HCT116 (cell line): ENCODE measurements at regions not wholly inside any gene's neighbourhood (a gene's known extent, or its start where the extent isn't known, plus 50 kb on each side); places are given as distances from the start of the nearest gene placed in this dataset.

Source experiments
- ATAC-seq: fragments of 200-7000 bp; cut with Tn5 transposase; 2 replicates; pipeline ENCODE4 v1.9.1; 2020; ENCODE audit warnings: mild to moderate bottlenecking, moderate library complexity
- BruUV-seq: library from RNA; stranded (reverse); fragments of 400-500 nt; replicated peaks from 2 replicates; lab custom pipeline; 2021; lab: Mats Ljungman, UMichigan
- CTCF ChIA-PET: fragments of 300-600 bp; sonication (Branson Sonifier 250); formaldehyde crosslinking; loops from one replicate; lab custom pipeline; 2021; ENCODE audit warnings: antibody characterized with exemption; lab: Charles Lee
- POLR2A ChIA-PET: fragments of 300-600, 350-600 bp; sonication (Branson Sonifier 250); formaldehyde crosslinking; loops from one replicate; lab custom pipeline; 2021; ENCODE audit warnings: antibody characterized with exemption; lab: Charles Lee
- RAD21 ChIA-PET, 2 experiments: fragments of 300-600 bp; sonication (Branson Sonifier 250); formaldehyde crosslinking; loops; one replicate each; lab custom pipeline; 2023; ENCODE audit warnings: low total read pairs in 2 of 2; ENCODE audit not compliant: uncharacterized antibody in 2 of 2, unreplicated experiment in 2 of 2, low non-redundant PET in 1 of 2; lab: Charles Lee
- DNase-seq: peaks from one replicate; pipeline ENCODE4 v3.0.0-alpha.2; 2010; ENCODE audit warnings: low read depth, low spot score
- H2AFZ ChIP-seq: fragments of 200-600 bp; shearing (Covaris generic), sonication (generic); 2 replicates; pipeline ENCODE4 v1.6.1; 2017; ENCODE audit warnings: low read depth, mixed run types, mixed read lengths, antibody characterized with exemption, low read length; ENCODE audit not compliant: poor library complexity, severe bottlenecking
- H3K27ac ChIP-seq: 2 replicates; pipeline ENCODE4 v1.5.1; 2012; ENCODE audit warnings: low read depth, low read length
- H3K27me3 ChIP-seq: fragments of 200-600 bp; sonication (generic); 2 replicates; pipeline ENCODE4 v1.6.1; 2016; ENCODE audit warnings: mixed run types, low read length, mixed read lengths; ENCODE audit not compliant: insufficient read depth
- H3K36me3 ChIP-seq, 2 experiments: fragments of 200-500 bp in 1 of 2; fragments of 200-600 bp in 1 of 2; sonication (Bioruptor generic) in 1 of 2; sonication (generic) in 1 of 2; 2 replicates each; pipeline versions ENCODE4 v1.5.1 to v1.6.1; 2014 to 2016; ENCODE audit warnings: low read length in 2 of 2, inconsistent platforms in 1 of 2, mixed read lengths in 1 of 2, mixed run types in 1 of 2; ENCODE audit not compliant: insufficient read depth in 2 of 2, control insufficient read depth in 1 of 2
- H3K4me1 ChIP-seq, 2 experiments: fragments of 200-600 bp in 1 of 2; sonication (generic) in 1 of 2; 2 replicates each; pipeline versions ENCODE4 v1.5.1 to v1.6.1; 2012 to 2017; ENCODE audit warnings: low read length in 2 of 2, inconsistent platforms in 1 of 2, mild to moderate bottlenecking in 1 of 2, mixed read lengths in 1 of 2, mixed run types in 1 of 2, moderate library complexity in 1 of 2; ENCODE audit not compliant: insufficient read depth in 2 of 2, control insufficient read depth in 1 of 2
- H3K4me2 ChIP-seq: fragments of 200-600 bp; sonication (generic); 2 replicates; pipeline ENCODE4 v1.6.1; 2017; ENCODE audit warnings: mixed run types, low read length, mixed read lengths
- H3K4me3 ChIP-seq, 2 experiments: fragments of 200-600 bp in 1 of 2; sonication (generic) in 1 of 2; replicated peaks in 1 of 2; 2 replicates each; pipeline ENCODE4 v1.5.1; 2011 to 2016; ENCODE audit warnings: low read length in 2 of 2, control low read depth in 1 of 2, low read depth in 1 of 2, mild to moderate bottlenecking in 1 of 2, mixed read lengths in 1 of 2, mixed run types in 1 of 2
- H3K79me2 ChIP-seq: fragments of 200-600 bp; sonication (generic); 2 replicates; pipeline ENCODE4 v1.6.1; 2017; ENCODE audit warnings: mild to moderate bottlenecking, mixed run types, low read length, moderate library complexity, mixed read lengths; ENCODE audit not compliant: insufficient read depth
- H3K9ac ChIP-seq: fragments of 200-600 bp; sonication (generic); 2 replicates; pipeline ENCODE4 v1.6.1; 2016; ENCODE audit warnings: low read length, mixed read lengths
- H3K9me2 ChIP-seq: fragments of 200-600 bp; sonication (generic), shearing (Covaris generic); 2 replicates; pipeline ENCODE4 v1.6.1; 2017; ENCODE audit warnings: mixed run types, mild to moderate bottlenecking, moderate library complexity; ENCODE audit not compliant: insufficient read depth
- H3K9me3 ChIP-seq, 2 experiments: fragments of 200-500 bp in 1 of 2; fragments of 200-600 bp in 1 of 2; sonication (Bioruptor generic) in 1 of 2; sonication (generic) in 1 of 2; 2 replicates each; pipeline ENCODE4 v1.6.1; 2014 to 2017; ENCODE audit warnings: low read length in 2 of 2, mixed read lengths in 2 of 2, inconsistent platforms in 1 of 2, low read depth in 1 of 2, mild to moderate bottlenecking in 1 of 2, mixed run types in 1 of 2, moderate library complexity in 1 of 2; ENCODE audit not compliant: control insufficient read depth in 1 of 2, insufficient read depth in 1 of 2
- H4K20me1 ChIP-seq: fragments of 200-600 bp; sonication (generic), shearing (Covaris generic); 2 replicates; pipeline ENCODE4 v1.6.1; 2017; ENCODE audit warnings: mixed run types, mild to moderate bottlenecking, moderate library complexity; ENCODE audit not compliant: insufficient read depth
- ATF3 ChIP-seq: IDR thresholded peaks from 2 replicates; pipeline ENCODE4 v1.6.1; 2012
- CTCF ChIP-seq, 3 experiments: fragments of 200-600 bp in 1 of 3; sonication (generic) in 1 of 3; IDR thresholded peaks in 2 of 3; conservative IDR thresholded peaks in 1 of 3; 2 replicates each; pipeline ENCODE4 v1.5.1; 2012 to 2017; ENCODE audit warnings: low read depth in 2 of 3, low read length in 2 of 3, antibody characterized with exemption in 1 of 3, borderline replicate concordance in 1 of 3, control low read depth in 1 of 3, mild to moderate bottlenecking in 1 of 3, mixed read lengths in 1 of 3, mixed run types in 1 of 3, moderate library complexity in 1 of 3; ENCODE audit not compliant: insufficient read depth in 1 of 3
- EGR1 ChIP-seq: IDR thresholded peaks from 2 replicates; pipeline ENCODE4 v1.6.1; 2012; ENCODE audit warnings: low read depth
- ELF1 ChIP-seq: IDR thresholded peaks from 2 replicates; pipeline ENCODE4 v1.6.1; 2012; ENCODE audit warnings: low read depth, borderline replicate concordance
- EZH2phosphoT487 ChIP-seq: fragments of 200-600 bp; IDR thresholded peaks from 2 replicates; pipeline ENCODE4 v1.6.1; 2018; ENCODE audit warnings: antibody characterized with exemption, borderline replicate concordance
- FOSL1 ChIP-seq: IDR thresholded peaks from 2 replicates; pipeline ENCODE4 v1.6.1; 2012; ENCODE audit warnings: low read depth
- MAX ChIP-seq: IDR thresholded peaks from 2 replicates; pipeline ENCODE4 v1.6.1; 2012
- POLR2A ChIP-seq: IDR thresholded peaks from 2 replicates; pipeline ENCODE4 v1.7.0; 2011; ENCODE audit warnings: borderline replicate concordance; ENCODE audit not compliant: insufficient read depth, insufficient read length; ENCODE audit errors: extremely low read depth
- POLR2AphosphoS5 ChIP-seq: IDR thresholded peaks from 2 replicates; pipeline ENCODE4 v1.6.1; 2011; ENCODE audit warnings: mild to moderate bottlenecking, low read depth, low read length, moderate library complexity
- RAD21 ChIP-seq: IDR thresholded peaks from 2 replicates; pipeline ENCODE4 v1.6.1; 2012; ENCODE audit warnings: low read depth, mild to moderate bottlenecking
- REST ChIP-seq: IDR thresholded peaks from 2 replicates; pipeline ENCODE4 v1.6.1; 2012; ENCODE audit warnings: low read depth
- SIN3A ChIP-seq: IDR thresholded peaks from 2 replicates; pipeline ENCODE4 v1.6.1; 2012; ENCODE audit warnings: low read depth
- SP1 ChIP-seq: IDR thresholded peaks from 2 replicates; pipeline ENCODE4 v1.6.1; 2012; ENCODE audit warnings: low read depth
- SRF ChIP-seq: IDR thresholded peaks from 2 replicates; pipeline ENCODE4 v1.6.1; 2012; ENCODE audit warnings: low read depth
- TCF7L2 ChIP-seq: IDR thresholded peaks from 2 replicates; pipeline ENCODE4 v1.7.0; 2011; ENCODE audit warnings: borderline replicate concordance, inconsistent platforms; ENCODE audit not compliant: insufficient read depth, insufficient read length; ENCODE audit errors: extremely low read depth
- YY1 ChIP-seq: IDR thresholded peaks from 2 replicates; pipeline ENCODE4 v1.6.1; 2011; ENCODE audit warnings: low read length, low read depth, moderate library complexity, mild to moderate bottlenecking; ENCODE audit not compliant: insufficient replicate concordance; ENCODE audit errors: extremely low read depth
- ZFX ChIP-seq: fragments of 450-650 bp; IDR thresholded peaks from 2 replicates; pipeline ENCODE4 v1.6.1; 2017
- intact Hi-C: fragments of 100-400 bp; cut with micrococcal nuclease; formaldehyde crosslinking; loops from 2 replicates; pipeline ENCODE4 v1.10.0; 2022

GRCh38 chr3:73249047-73249446 is 187.6 kb downstream of the EBLN2 start:
- H3K4me2 ChIP-seq, result no peak overlapping the region
- no peaks in the 10 kb centered on the region for H3K9me3 ChIP-seq
- H3K36me3 ChIP-seq, result no peaks in the 10 kb centered on the region
- H3K4me3 ChIP-seq, result no peak overlapping the region
- no peak overlapping the region for H3K9ac ChIP-seq
- no TSS peak for BruUV-seq
- H3K9me2 ChIP-seq, result no peaks in the 10 kb centered on the region
- TF ChIP-seq ELF1 (no peak), SIN3A (no peak), REST (no peak), SP1 (no peak), CTCF (IDR thresholded peaks at IDR 0.05 in 2 of 3, conservative IDR thresholded peaks at IDR 0.05 in 1 of 3; ENCODE audit: borderline replicate concordance in 1 of 3, insufficient read depth in 1 of 3, low read depth in 2 of 3, low read length in 2 of 3) (no peak), EZH2phosphoT487 (no peak), EGR1 (no peak), YY1 (no peak), POLR2AphosphoS5 (no peak), ZFX (no peak), RAD21 (no peak), TCF7L2 (no peak), POLR2A (no peak), FOSL1 (no peak), ATF3 (no peak), SRF (no peak), MAX (no peak)
- H3K4me1 ChIP-seq, result no peaks in the 10 kb centered on the region
- ChIA-PET CTCF (no interaction called here), RAD21 (no interaction called here), POLR2A (no interaction called here)
- no peak overlapping the region for H3K27ac ChIP-seq
- peaks cover 11% of the 10 kb centered on the region for H3K27me3 ChIP-seq
- no peak for DNase-seq
- no peaks in the 10 kb centered on the region for H3K79me2 ChIP-seq
- intact Hi-C loops, result no loop called here
- ATAC-seq, result no peak
- no peak overlapping the region for H2AFZ ChIP-seq
- H4K20me1 ChIP-seq, result no peaks in the 10 kb centered on the region
